GM12864 (cell line): ENCODE measurements at regions not wholly inside any gene's neighbourhood (a gene's known extent, or its start where the extent isn't known, plus 50 kb on each side); places are given as distances from the start of the nearest gene placed in this dataset.
"Not testable (repeated sequence)": the region's sequence is repeated elsewhere in the genome, so short reads cannot be mapped to it uniquely, and the experiment has no call there.

ENCODE experiments used
- DNase-seq: peaks from one replicate; pipeline ENCODE4 v3.0.0-alpha.2; 2011; ENCODE audit warnings: low read depth
- H3K4me3 ChIP-seq: 2 replicates; pipeline ENCODE4 v1.5.1; 2011; ENCODE audit warnings: mild to moderate bottlenecking, low read depth, low read length, control low read depth
- CTCF ChIP-seq: IDR thresholded peaks from 2 replicates; pipeline ENCODE4 v1.5.1; 2011; ENCODE audit warnings: low read depth, mild to moderate bottlenecking, moderate library complexity, low read length, control low read depth, inconsistent platforms; ENCODE audit errors: missing control alignments

- no peak for TF ChIP-seq CTCF
- no peak overlapping the region for H3K4me3 ChIP-seq
- no peak for DNase-seq
Measured at GRCh38 chr4:121583396-121583795, 113.4 kb downstream of the ANXA5 start.

GRCh38 chr4:121582296-121582695, 114.5 kb downstream of the ANXA5 start:
- DNase-seq: no peak
- no peak overlapping the region for H3K4me3 ChIP-seq
- TF ChIP-seq CTCF: no peak

DNA sequence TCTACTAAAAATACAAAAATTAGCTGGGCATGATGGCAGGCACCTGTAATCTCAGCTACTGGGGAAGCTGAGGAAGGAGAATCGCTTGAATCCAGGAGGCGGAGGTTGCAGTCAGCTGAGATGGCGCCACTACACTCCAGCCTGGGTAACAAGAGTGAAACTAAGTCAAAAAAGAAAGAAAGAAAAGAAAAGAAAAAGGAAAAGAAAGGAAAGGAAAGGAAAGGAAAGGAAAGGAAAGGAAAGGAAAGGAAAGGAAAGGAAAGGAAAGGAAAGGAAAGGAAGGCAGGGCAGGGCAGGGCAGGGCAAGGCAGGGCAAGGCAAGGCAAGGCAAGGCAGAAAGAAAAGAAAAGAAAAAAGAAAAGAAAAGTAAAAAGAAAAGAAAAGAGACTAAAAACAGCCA, 121.4 kb downstream of the ANXA5 start:
- not testable (repeated sequence) for H3K4me3 ChIP-seq, DNase-seq

- no peak for TF ChIP-seq CTCF
- no peak for DNase-seq
- H3K4me3 ChIP-seq: no peak overlapping the region
Measured at GRCh38 chr4:121574618-121575017, 122.2 kb downstream of the ANXA5 start.

DNA sequence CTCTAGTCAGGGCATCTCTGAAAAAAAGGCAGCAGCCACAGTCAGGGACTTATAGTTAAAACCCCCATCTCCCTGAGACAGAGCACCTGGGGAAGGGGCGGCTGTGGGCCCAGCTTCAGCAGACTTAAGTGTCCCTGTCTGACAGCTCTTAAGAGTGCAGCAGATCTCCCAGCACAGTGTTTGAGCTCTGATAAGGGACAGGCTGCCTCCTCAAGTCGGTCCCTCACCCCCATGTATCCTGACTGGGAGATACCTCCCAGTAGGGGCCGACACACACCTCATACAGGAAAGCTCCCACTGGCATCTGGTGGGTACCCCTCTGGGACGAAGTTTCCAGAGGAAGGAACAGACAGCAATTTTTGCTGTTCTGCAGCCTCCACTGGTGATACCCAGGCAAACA, 129.0 kb downstream of the ANXA5 start:
- H3K4me3 ChIP-seq: no peak overlapping the region
- DNase-seq: no peak
- TF ChIP-seq CTCF: no peak

DNA sequence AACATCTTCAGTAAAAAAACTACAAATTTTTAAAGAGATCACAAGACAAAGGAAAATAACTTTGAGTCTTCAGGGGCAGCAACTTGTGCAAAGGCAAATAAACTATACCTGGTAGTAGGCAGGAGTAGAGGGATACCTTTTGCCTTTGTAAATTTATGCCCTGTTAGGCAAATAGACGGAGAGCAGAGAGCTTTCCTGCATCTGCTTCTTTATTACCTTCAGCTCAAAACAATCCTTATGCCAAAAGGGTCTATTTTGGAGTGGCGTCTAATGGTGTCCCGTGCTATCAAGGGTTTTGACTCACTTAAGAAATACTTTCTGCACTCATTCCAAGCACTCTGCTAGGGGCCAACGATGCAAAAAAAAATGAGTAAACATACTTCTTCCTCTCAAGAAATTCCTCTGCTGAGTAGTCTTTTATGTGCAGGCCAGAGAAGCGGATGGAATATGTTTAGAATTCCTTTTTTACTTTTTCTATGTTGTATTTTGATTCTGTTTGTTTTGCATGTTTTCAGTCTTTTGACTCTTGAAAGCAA, 131.9 kb downstream of the ANXA5 start:
- no peak for DNase-seq
- no peak overlapping the region for H3K4me3 ChIP-seq
- TF ChIP-seq CTCF: no peak

- no peak for DNase-seq
- no peak overlapping the region for H3K4me3 ChIP-seq
Measured at GRCh38 chr4:121562811-121563210, 134.0 kb downstream of the ANXA5 start.

More at GRCh38 chr4:121562811-121563210, 134.0 kb downstream of the ANXA5 start:
- TF ChIP-seq CTCF: no peak
